Activated CD4-positive, CD25-positive, alpha-beta regulatory T cell (primary cell): ENCODE measurements at regions not wholly inside any gene's neighbourhood (a gene's known extent, or its start where the extent isn't known, plus 50 kb on each side); places are given as distances from the start of the nearest gene placed in this dataset.
"Not testable (repeated sequence)": the region's sequence is repeated elsewhere in the genome, so short reads cannot be mapped to it uniquely, and the experiment has no call there.

Source experiments
- DNase-seq, 4 experiments: peaks; one replicate each; lab custom pipeline; 2025; lab: John Stamatoyannopoulos, UW

- DNase-seq, result no peak
These were observed 542.1 kb upstream of the SYT4 start for GRCh38 chr18:43819397-43819796.

- no peak for DNase-seq
These were observed 542.6 kb upstream of the SYT4 start for GRCh38 chr18:43819873-43820272.

- no peak for DNase-seq
These were observed 548.5 kb upstream of the SYT4 start for GRCh38 chr18:43825768-43826167.

GRCh38 chr18:43826215-43826614 lies 548.9 kb upstream of the SYT4 start:
- no peak for DNase-seq

- no peak for DNase-seq
These were observed 550.0 kb upstream of the SYT4 start for GRCh38 chr18:43827311-43827710.

- no peak for DNase-seq
These were observed 553.0 kb upstream of the SYT4 start for GRCh38 chr18:43830303-43830702.

- DNase-seq, result no peak
These were observed 553.7 kb upstream of the SYT4 start for GRCh38 chr18:43830947-43831346.

GRCh38 chr18:43846299-43846698 lies 569.0 kb upstream of the SYT4 start:
- DNase-seq, result no peak

GRCh38 chr18:43847164-43848091 lies 570.1 kb upstream of the SYT4 start:
- DNase-seq, result no peak

- not testable (repeated sequence) for DNase-seq
These were observed 572.5 kb upstream of the SYT4 start for GRCh38 chr18:43849831-43850230.

- no peak for DNase-seq
These were observed 578.1 kb upstream of the SYT4 start for GRCh38 chr18:43855376-43855775.

- DNase-seq, result no peak
These were observed 585.9 kb upstream of the SYT4 start for GRCh38 chr18:43863180-43863579.

- no peak for DNase-seq
These were observed 589.4 kb upstream of the SYT4 start for GRCh38 chr18:43866696-43867095.

GRCh38 chr18:43868497-43868995 lies 591.3 kb upstream of the SYT4 start:
- no peak for DNase-seq

- no peak for DNase-seq
These were observed 592.2 kb upstream of the SYT4 start for GRCh38 chr18:43869451-43870008.

GRCh38 chr18:43870626-43871025 lies 593.3 kb upstream of the SYT4 start:
- DNase-seq, result no peak

- DNase-seq, result no peak
These were observed 598.2 kb upstream of the SYT4 start for GRCh38 chr18:43875511-43875910.

GRCh38 chr18:43876286-43876685 lies 599.0 kb upstream of the SYT4 start:
- DNase-seq, result no peak

- DNase-seq, result no peak
These were observed 599.5 kb upstream of the SYT4 start for GRCh38 chr18:43876748-43877147.

- no peak for DNase-seq
These were observed 600.5 kb upstream of the SYT4 start for GRCh38 chr18:43877616-43878321.

GRCh38 chr18:43879415-43879814 lies 602.1 kb upstream of the SYT4 start:
- no peak for DNase-seq

- no peak for DNase-seq
These were observed 605.2 kb upstream of the SYT4 start for GRCh38 chr18:43882358-43883055.
